AML-193 (cell line): ENCODE measurements at regions not wholly inside any gene's neighbourhood (a gene's known extent, or its start where the extent isn't known, plus 50 kb on each side); places are given as distances from the start of the nearest gene placed in this dataset.
"Not testable (repeated sequence)": the region's sequence is repeated elsewhere in the genome, so short reads cannot be mapped to it uniquely, and the experiment has no call there.

Experiments used
- DNase-seq, 2 experiments: peaks; one replicate each; lab custom pipeline; 2025; lab: John Stamatoyannopoulos, UW

- no peak for DNase-seq
Measured at GRCh38 chr16:58863042-58863441, 128.9 kb upstream of the GOT2 start.

GRCh38 chr16:58862334-58863021, 128.4 kb upstream of the GOT2 start:
- no peak for DNase-seq

- no peak for DNase-seq
Measured at GRCh38 chr16:58859958-58860669, 126.0 kb upstream of the GOT2 start.

- DNase-seq, result not testable (repeated sequence)
Measured at GRCh38 chr16:58858577-58858976, 124.5 kb upstream of the GOT2 start.

- no peak for DNase-seq
Measured at GRCh38 chr16:58855291-58855863, 121.3 kb upstream of the GOT2 start.

- no peak for DNase-seq
Measured at GRCh38 chr16:58853854-58854791, 120.0 kb upstream of the GOT2 start.

GRCh38 chr16:58850678-58851020, 116.5 kb upstream of the GOT2 start:
- DNase-seq, result no peak

GRCh38 chr16:58850019-58850677, 116.0 kb upstream of the GOT2 start:
- DNase-seq, result no peak

- DNase-seq, result no peak
Measured at GRCh38 chr16:58848662-58849002, 114.5 kb upstream of the GOT2 start.

- DNase-seq, result no peak
Measured at GRCh38 chr16:58847902-58848661, 114.0 kb upstream of the GOT2 start.

GRCh38 chr16:58846226-58846625, 112.1 kb upstream of the GOT2 start:
- DNase-seq, result not testable (repeated sequence)

GRCh38 chr16:58843675-58844074, 109.6 kb upstream of the GOT2 start:
- DNase-seq, result peak; percentile 45

GRCh38 chr16:58842746-58843145, 108.6 kb upstream of the GOT2 start:
- no peak for DNase-seq

- DNase-seq, result no peak
Measured at GRCh38 chr16:58842156-58842555, 108.0 kb upstream of the GOT2 start.

GRCh38 chr16:58837950-58838349, 103.8 kb upstream of the GOT2 start:
- no peak for DNase-seq

- DNase-seq, result no peak
Measured at GRCh38 chr16:58836427-58836826, 102.3 kb upstream of the GOT2 start.

GRCh38 chr16:58832386-58832895, 98.3 kb upstream of the GOT2 start:
- DNase-seq, result no peak

- no peak for DNase-seq
Measured at GRCh38 chr16:58831386-58831785, 97.3 kb upstream of the GOT2 start.

GRCh38 chr16:58828901-58829545, 94.9 kb upstream of the GOT2 start:
- DNase-seq, result no peak

- no peak for DNase-seq
Measured at GRCh38 chr16:58824201-58824600, 90.1 kb upstream of the GOT2 start.
